ENCODE measurements at regions not wholly inside any gene's neighbourhood (a gene's known extent, or its start where the extent isn't known, plus 50 kb on each side); places are given as distances from the start of the nearest gene placed in this dataset.

GRCh38 chr2:2916621-2917020 lies 461.0 kb downstream of the EIPR1 start:
- TF ChIP-seq TCF4 (CRISPR knock-in tag; IDR thresholded peaks at IDR 0.05; ENCODE audit: borderline replicate concordance) = no peak
- TF ChIP-seq TSHZ2 (CRISPR knock-in tag; IDR thresholded peaks at IDR 0.05) = no peak
- TF ChIP-seq ARNTL (CRISPR knock-in tag; IDR thresholded peaks at IDR 0.05; ENCODE audit: borderline replicate concordance, low read depth) = no peak
- TF ChIP-seq PPARA (CRISPR knock-in tag; IDR thresholded peaks at IDR 0.05; ENCODE audit: borderline replicate concordance) = no peak
- no peak for TF ChIP-seq ZNF8 (CRISPR knock-in tag; IDR thresholded peaks at IDR 0.05)

Measured in SK-N-SH treated with all-trans-retinoic acid at 6 μM for 48 hours (cell line).